A549 (cell line): ENCODE measurements at regions not wholly inside any gene's neighbourhood (a gene's known extent, or its start where the extent isn't known, plus 50 kb on each side); places are given as distances from the start of the nearest gene placed in this dataset.

Experiments used
- ATAC-seq, 2 experiments: fragments of 200-7000 bp in 1 of 2; fragments of >200 bp in 1 of 2; cut with Nextera tagmentation in 1 of 2; cut with Tn5 transposase in 1 of 2; 3 replicates each; pipeline versions ENCODE4 v1.8.0 to v1.9.1; 2018 to 2020; ENCODE audit warnings: mild to moderate bottlenecking in 1 of 2, moderate library complexity in 1 of 2
- CTCF ChIA-PET: fragments of 300-600 bp; sonication (Branson Sonifier 250); formaldehyde crosslinking; extraction: SDS; loops from one replicate; lab custom pipeline; 2021; ENCODE audit warnings: antibody characterized with exemption, inconsistent platforms; lab: Yijun Ruan, JAX
- POLR2A ChIA-PET: fragments of 350-600 bp; formaldehyde crosslinking; extraction: SDS; loops from one replicate; lab custom pipeline; 2021; ENCODE audit warnings: antibody characterized with exemption, inconsistent platforms; lab: Yijun Ruan, JAX
- DNase-seq, 2 experiments: peaks; one replicate each; pipeline versions ENCODE4 v3.0.0 to v3.0.0-alpha.2; 2011 to 2016; ENCODE audit warnings: low read depth in 1 of 2, low spot score in 1 of 2
- FAIRE-seq: peaks from 2 replicates; lab custom pipeline; 2011; peaks lifted over from hg19 to GRCh38; lab: Jason Lieb, UNC
- H3K27ac ChIP-seq, 2 experiments: fragments of >200 bp; sonication (Bioruptor Twin); formaldehyde crosslinking; 3 replicates each; pipeline ENCODE4 v1.5.1; 2016 to 2017
- H3K4me1 ChIP-seq: fragments of >200 bp; sonication (Bioruptor Twin); formaldehyde crosslinking; 3 replicates; pipeline ENCODE4 v1.6.1; 2016
- H3K4me2 ChIP-seq: fragments of >200 bp; sonication (Bioruptor Twin); formaldehyde crosslinking; 3 replicates; pipeline ENCODE4 v1.6.1; 2016
- H3K4me3 ChIP-seq: fragments of >200 bp; sonication (Bioruptor Twin); formaldehyde crosslinking; 3 replicates; pipeline ENCODE4 v1.5.1; 2016
- H3K9me3 ChIP-seq: fragments of >200 bp; sonication (Bioruptor Twin); formaldehyde crosslinking; 3 replicates; pipeline ENCODE4 v1.6.1; 2016
- BHLHE40 ChIP-seq: IDR thresholded peaks from 2 replicates; pipeline ENCODE4 v1.6.1; 2012; ENCODE audit warnings: low read depth, low read length, inconsistent platforms
- CHD2 ChIP-seq: fragments of 150-350 bp; IDR thresholded peaks from 2 replicates; pipeline ENCODE4 v1.6.1; 2014; ENCODE audit warnings: low read length; ENCODE audit not compliant: partially characterized antibody
- EP300 ChIP-seq, 2 experiments: fragments of >200 bp; sonication (Bioruptor Twin); formaldehyde crosslinking; IDR thresholded peaks; 2 replicates in 1 of 2; 3 replicates in 1 of 2; pipeline ENCODE4 v1.6.1; 2016 to 2017
- ESRRA ChIP-seq: fragments of 150-350 bp; IDR thresholded peaks from 2 replicates; pipeline ENCODE4 v1.6.1; 2014; ENCODE audit warnings: mild to moderate bottlenecking, low read length, borderline replicate concordance
- FOXS1 ChIP-seq: fragments of 250-450 bp; sonication (Bioruptor Pico); IDR thresholded peaks from 2 replicates; pipeline ENCODE4 v1.5.0; 2020; ENCODE audit warnings: mild to moderate bottlenecking, moderate library complexity
- HDAC2 ChIP-seq: fragments of 200-600 bp; sonication (generic); IDR thresholded peaks from 2 replicates; pipeline ENCODE4 v1.6.1; 2016
- JUN ChIP-seq, 2 experiments: fragments of >200 bp; sonication (Bioruptor Twin); formaldehyde crosslinking; IDR thresholded peaks; 2 replicates in 1 of 2; 3 replicates in 1 of 2; pipeline ENCODE4 v1.6.1; 2016 to 2017
- MAFK ChIP-seq: fragments of 450-650 bp; IDR thresholded peaks from 2 replicates; pipeline ENCODE4 v1.6.1; 2014; ENCODE audit not compliant: partially characterized antibody
- NPAS2 ChIP-seq: fragments of 250-450 bp; sonication (Bioruptor Pico); IDR thresholded peaks from 2 replicates; pipeline ENCODE4 v1.8.0; 2022; ENCODE audit warnings: mild to moderate bottlenecking, moderate library complexity, borderline replicate concordance
- PHF8 ChIP-seq: fragments of 200-600 bp; sonication (generic); IDR thresholded peaks from 2 replicates; pipeline ENCODE4 v1.6.1; 2016; ENCODE audit warnings: low read depth, mild to moderate bottlenecking, antibody characterized with exemption, moderate library complexity, borderline replicate concordance
- POLR2A ChIP-seq: IDR thresholded peaks from 2 replicates; pipeline ENCODE4 v1.6.1; 2012; ENCODE audit warnings: mild to moderate bottlenecking, low read length
- POLR2AphosphoS2 ChIP-seq: conservative IDR thresholded peaks from 2 replicates; pipeline ENCODE4 v1.6.1; 2012; ENCODE audit warnings: low read length, improper control_type of control experiment, inconsistent platforms
- RARB ChIP-seq: fragments of 250-450 bp; sonication (Bioruptor Pico); IDR thresholded peaks from 2 replicates; pipeline ENCODE4 v1.8.0; 2021; ENCODE audit warnings: mild to moderate bottlenecking, moderate library complexity
- SMC3 ChIP-seq: fragments of >200 bp; sonication (Bioruptor Twin); formaldehyde crosslinking; IDR thresholded peaks from 3 replicates; pipeline ENCODE4 v1.6.1; 2018; ENCODE audit warnings: inconsistent platforms
- ZSCAN20 ChIP-seq: fragments of 250-450 bp; sonication (Bioruptor Pico); IDR thresholded peaks from 2 replicates; pipeline ENCODE4 v1.8.0; 2022; ENCODE audit warnings: mild to moderate bottlenecking, moderate library complexity
- WGBS: methylation state at CpG from one replicate; pipeline ENCODE4 v1.1.6; 2017; ENCODE audit errors: missing lambda C conversion rate; 5-methylcytosine and 5-hydroxymethylcytosine counted together
- TF ChIP-seq, protein P1 (sequence below): IDR thresholded peaks from 2 replicates; pipeline ENCODE4 v1.6.1; 2012; ENCODE audit warnings: low read depth, borderline replicate concordance
- TF ChIP-seq, protein P2 (sequence below): fragments of 200-600 bp; sonication (generic); IDR thresholded peaks from 2 replicates; pipeline ENCODE4 v1.6.1; 2016; ENCODE audit warnings: antibody characterized with exemption, mild to moderate bottlenecking, moderate library complexity
- TF ChIP-seq, protein P3 (sequence below): fragments of >200 bp; sonication (Bioruptor Twin); formaldehyde crosslinking; IDR thresholded peaks from 3 replicates; pipeline ENCODE4 v1.6.1; 2016
- TF ChIP-seq, protein P4 (sequence below): fragments of >200 bp; sonication (Bioruptor Twin); formaldehyde crosslinking; IDR thresholded peaks from 3 replicates; pipeline ENCODE4 v1.5.1; 2016

DNA sequence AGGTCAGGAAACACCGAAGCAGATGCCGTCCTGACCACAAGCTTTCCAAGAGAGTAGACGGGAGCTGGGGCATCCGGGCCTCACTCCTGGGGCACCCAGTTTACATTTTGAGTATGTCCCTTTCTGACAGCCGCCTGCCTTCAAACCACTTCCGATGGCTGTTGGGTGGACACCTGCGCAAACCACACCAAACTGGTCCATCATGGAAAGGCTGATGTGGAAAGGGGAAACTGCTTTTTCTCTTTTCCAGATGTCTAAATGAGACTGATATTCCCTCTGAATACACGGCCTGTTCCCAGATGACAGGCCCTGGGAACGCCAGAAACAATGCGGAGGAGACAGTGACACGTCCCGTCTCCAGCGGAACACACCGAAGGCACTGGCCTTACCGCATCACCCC lies 290.0 kb upstream of the SALL3 start:
- no peaks in the 10 kb centered on the region for H3K9me3 ChIP-seq
- CTCF ChIA-PET, result no interaction called here
- no peak overlapping the region for H3K4me3 ChIP-seq
- no peaks in the 10 kb centered on the region for H3K4me1 ChIP-seq
- POLR2A ChIA-PET, result no interaction called here
- no peak overlapping the region for H3K27ac ChIP-seq
- 63% methylated on average over 8 of the region's 15 CpGs for WGBS
- FAIRE-seq (no peak), DNase-seq (no peak), ATAC-seq (no peak)
- H3K4me2 ChIP-seq, result no peak overlapping the region
- TF ChIP-seq ESRRA (no peak), SMC3 (no peak), POLR2AphosphoS2 (no peak), FOXS1 (CRISPR knock-in tag) (no peak), BHLHE40 (no peak), JUN (IDR thresholded peaks at IDR 0.05) (no peak), POLR2A (no peak), NPAS2 (CRISPR knock-in tag) (no peak), EP300 (IDR thresholded peaks at IDR 0.05) (no peak)
- TF ChIP-seq, protein P1, sequence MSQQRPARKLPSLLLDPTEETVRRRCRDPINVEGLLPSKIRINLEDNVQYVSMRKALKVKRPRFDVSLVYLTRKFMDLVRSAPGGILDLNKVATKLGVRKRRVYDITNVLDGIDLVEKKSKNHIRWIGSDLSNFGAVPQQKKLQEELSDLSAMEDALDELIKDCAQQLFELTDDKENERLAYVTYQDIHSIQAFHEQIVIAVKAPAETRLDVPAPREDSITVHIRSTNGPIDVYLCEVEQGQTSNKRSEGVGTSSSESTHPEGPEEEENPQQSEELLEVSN, result no peak
- TF ChIP-seq, protein P2, sequence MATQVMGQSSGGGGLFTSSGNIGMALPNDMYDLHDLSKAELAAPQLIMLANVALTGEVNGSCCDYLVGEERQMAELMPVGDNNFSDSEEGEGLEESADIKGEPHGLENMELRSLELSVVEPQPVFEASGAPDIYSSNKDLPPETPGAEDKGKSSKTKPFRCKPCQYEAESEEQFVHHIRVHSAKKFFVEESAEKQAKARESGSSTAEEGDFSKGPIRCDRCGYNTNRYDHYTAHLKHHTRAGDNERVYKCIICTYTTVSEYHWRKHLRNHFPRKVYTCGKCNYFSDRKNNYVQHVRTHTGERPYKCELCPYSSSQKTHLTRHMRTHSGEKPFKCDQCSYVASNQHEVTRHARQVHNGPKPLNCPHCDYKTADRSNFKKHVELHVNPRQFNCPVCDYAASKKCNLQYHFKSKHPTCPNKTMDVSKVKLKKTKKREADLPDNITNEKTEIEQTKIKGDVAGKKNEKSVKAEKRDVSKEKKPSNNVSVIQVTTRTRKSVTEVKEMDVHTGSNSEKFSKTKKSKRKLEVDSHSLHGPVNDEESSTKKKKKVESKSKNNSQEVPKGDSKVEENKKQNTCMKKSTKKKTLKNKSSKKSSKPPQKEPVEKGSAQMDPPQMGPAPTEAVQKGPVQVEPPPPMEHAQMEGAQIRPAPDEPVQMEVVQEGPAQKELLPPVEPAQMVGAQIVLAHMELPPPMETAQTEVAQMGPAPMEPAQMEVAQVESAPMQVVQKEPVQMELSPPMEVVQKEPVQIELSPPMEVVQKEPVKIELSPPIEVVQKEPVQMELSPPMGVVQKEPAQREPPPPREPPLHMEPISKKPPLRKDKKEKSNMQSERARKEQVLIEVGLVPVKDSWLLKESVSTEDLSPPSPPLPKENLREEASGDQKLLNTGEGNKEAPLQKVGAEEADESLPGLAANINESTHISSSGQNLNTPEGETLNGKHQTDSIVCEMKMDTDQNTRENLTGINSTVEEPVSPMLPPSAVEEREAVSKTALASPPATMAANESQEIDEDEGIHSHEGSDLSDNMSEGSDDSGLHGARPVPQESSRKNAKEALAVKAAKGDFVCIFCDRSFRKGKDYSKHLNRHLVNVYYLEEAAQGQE, result no peak
- TF ChIP-seq, all 56 proteins: peak for 0

DNA sequence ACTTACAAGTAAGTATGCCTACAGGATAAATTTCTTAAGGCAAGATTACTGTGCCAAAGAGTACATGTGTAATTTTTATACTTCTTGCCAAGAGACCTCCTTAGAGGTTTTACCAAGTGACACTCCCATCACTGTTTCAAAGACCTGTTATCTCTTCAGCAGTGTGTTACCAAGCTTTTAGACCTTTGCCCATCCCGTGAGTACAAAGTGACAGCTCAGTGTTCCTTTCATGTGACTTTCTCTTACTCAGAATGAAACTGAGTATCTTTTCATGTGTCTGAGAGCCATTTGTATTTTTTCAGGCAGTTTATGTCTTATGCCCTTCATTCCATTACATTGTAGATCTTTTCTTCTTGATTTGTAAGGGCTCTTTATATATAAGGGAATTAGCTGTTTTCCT lies 287.5 kb upstream of the SALL3 start:
- ChIA-PET POLR2A (no interaction called here), CTCF (no interaction called here)
- no peaks in the 10 kb centered on the region for H3K4me1 ChIP-seq
- no peak overlapping the region for H3K4me2 ChIP-seq
- no peak overlapping the region for H3K4me3 ChIP-seq
- ATAC-seq (no peak), FAIRE-seq (no peak), DNase-seq (no peak)
- H3K27ac ChIP-seq, result no peak overlapping the region
- 0% methylated on average over 1 of the region's 1 CpG for WGBS
- no peaks in the 10 kb centered on the region for H3K9me3 ChIP-seq
- TF ChIP-seq, protein P3, sequence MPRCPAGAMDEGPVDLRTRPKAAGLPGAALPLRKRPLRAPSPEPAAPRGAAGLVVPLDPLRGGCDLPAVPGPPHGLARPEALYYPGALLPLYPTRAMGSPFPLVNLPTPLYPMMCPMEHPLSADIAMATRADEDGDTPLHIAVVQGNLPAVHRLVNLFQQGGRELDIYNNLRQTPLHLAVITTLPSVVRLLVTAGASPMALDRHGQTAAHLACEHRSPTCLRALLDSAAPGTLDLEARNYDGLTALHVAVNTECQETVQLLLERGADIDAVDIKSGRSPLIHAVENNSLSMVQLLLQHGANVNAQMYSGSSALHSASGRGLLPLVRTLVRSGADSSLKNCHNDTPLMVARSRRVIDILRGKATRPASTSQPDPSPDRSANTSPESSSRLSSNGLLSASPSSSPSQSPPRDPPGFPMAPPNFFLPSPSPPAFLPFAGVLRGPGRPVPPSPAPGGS, result no peak
- TF ChIP-seq, protein P4, sequence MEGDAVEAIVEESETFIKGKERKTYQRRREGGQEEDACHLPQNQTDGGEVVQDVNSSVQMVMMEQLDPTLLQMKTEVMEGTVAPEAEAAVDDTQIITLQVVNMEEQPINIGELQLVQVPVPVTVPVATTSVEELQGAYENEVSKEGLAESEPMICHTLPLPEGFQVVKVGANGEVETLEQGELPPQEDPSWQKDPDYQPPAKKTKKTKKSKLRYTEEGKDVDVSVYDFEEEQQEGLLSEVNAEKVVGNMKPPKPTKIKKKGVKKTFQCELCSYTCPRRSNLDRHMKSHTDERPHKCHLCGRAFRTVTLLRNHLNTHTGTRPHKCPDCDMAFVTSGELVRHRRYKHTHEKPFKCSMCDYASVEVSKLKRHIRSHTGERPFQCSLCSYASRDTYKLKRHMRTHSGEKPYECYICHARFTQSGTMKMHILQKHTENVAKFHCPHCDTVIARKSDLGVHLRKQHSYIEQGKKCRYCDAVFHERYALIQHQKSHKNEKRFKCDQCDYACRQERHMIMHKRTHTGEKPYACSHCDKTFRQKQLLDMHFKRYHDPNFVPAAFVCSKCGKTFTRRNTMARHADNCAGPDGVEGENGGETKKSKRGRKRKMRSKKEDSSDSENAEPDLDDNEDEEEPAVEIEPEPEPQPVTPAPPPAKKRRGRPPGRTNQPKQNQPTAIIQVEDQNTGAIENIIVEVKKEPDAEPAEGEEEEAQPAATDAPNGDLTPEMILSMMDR, result no peak
- TF ChIP-seq RARB (CRISPR knock-in tag) (no peak), ZSCAN20 (no peak), MAFK (no peak), HDAC2 (no peak), PHF8 (no peak), CHD2 (no peak), FOXS1 (CRISPR knock-in tag) (no peak), SMC3 (no peak)
- TF ChIP-seq, all 56 proteins: peak for 0
